Activated CD4-positive, alpha-beta T cell treated with anti-CD3 and anti-CD28 coated beads for 4 hours (primary cell): ENCODE measurements at regions not wholly inside any gene's neighbourhood (a gene's known extent, or its start where the extent isn't known, plus 50 kb on each side); places are given as distances from the start of the nearest gene placed in this dataset.

Experiments used
- DNase-seq, 2 donors: peaks; one replicate each; pipeline ENCODE4 v3.0.0-alpha.2; 2020

DNA sequence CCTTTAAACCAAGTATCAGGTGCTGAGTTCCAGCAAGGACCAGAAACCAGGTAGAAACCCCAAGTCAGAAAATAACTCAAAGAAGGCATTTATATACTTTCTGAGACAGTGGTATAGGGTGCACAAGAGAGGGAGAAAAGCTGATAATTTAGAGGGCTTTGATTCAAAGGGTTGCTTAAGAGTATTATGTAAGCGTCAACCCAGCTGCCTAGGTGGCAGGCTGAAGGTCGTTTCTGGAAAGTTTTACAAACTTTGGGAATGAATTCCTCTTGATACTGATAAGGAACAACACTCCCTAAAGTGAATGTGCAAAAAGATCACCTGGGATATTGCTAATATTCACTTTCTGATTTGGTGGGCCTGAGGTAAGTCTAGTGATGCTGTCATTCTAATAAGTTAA, 800.7 kb downstream of the MAFB start:
- no peak for DNase-seq

DNA sequence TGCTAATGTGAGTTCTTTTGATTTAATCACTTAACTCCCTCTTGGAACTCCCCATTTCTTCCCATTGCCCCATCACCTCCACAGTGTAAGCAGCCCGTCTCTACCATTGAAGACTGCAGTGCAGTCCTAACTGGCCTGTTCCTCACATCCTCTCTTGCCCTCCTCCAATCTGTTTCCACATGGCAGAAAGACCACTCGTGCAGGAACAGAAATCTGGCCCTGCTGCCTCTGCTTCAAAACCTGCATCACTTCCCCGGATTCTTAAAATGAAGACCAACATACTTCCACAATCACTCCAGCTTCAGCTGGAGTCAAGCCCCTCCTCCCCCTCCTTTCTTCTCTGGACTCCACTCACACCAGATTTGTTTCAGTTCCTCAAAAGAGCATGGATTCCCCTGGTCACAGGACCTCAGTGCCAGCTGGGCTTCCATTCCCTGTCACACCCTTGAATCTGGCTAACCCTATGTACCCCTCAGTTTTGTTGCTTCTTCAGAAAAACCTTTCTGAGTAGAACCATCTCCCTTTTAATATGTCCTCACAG, 802.3 kb downstream of the MAFB start:
- DNase-seq, result no peak

DNA sequence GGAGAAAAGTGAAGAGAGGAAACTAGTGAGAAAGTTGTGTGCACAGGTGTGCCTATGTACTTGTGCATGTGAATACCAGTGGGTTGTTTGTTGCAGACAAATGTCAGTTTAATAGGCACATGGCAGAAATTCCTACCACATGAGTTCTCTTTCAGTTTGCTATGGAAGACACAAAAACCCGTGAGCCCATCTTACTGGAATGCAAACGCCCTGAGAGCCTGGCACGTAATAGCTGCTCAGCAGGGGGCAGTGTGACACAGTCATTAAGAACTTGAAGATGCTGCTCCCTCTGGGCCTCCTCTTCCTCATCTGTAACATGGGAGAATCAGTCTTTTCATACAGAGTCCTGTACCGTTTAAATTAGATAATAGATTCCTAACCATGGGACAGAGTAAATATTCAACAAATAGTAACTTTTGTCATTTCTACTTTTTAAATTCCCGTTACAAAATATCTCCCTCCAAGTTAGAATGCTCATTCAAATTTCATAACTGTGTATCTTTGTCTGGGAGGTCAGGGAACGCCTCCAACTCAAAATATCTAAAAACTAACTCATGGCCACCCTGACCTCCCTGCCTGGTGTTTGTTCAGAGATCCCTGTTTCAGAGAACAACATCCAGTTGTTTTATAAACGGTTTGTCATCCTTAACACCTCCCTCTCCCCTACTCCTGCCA, 802.9 kb downstream of the MAFB start:
- DNase-seq, result no peak

DNA sequence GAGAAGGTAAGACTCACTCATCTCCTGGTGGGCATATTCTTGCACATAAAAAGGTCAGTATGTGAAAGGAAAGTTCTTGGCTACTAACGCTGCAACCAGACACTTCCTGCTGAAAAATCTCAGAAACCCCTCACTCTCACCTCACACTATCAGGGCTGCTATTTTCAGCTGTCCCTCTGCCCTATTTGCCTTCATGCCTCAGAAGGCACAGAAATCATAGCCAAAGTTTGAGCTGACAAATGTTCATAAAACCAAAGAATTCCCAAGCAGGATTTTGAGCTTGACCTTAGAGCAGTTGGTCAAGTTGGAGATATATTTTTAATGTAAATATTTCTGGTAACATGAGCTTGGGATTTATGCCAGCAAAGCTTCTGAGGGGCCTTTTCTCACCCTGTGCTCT, 806.2 kb downstream of the MAFB start:
- DNase-seq, result no peak

DNA sequence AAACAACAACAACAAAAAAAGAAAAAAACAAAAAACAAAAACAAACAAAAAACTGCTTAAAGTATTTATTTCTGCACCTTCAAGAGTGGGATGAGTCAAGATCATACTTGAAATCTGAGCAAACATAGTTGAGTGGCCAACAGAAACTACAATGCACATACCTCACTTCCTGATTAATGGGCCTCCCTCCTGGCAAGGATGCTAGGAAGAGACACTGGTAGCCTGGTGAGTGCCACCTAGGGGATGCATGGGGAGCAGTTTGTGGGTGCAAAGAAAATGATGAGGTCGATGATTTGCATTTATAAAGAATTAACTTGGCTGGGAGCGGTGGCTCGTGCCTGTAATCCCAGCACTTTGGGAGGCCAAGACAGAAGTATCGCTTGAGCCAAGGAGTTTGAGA, 808.1 kb downstream of the MAFB start:
- DNase-seq, result no peak

DNA sequence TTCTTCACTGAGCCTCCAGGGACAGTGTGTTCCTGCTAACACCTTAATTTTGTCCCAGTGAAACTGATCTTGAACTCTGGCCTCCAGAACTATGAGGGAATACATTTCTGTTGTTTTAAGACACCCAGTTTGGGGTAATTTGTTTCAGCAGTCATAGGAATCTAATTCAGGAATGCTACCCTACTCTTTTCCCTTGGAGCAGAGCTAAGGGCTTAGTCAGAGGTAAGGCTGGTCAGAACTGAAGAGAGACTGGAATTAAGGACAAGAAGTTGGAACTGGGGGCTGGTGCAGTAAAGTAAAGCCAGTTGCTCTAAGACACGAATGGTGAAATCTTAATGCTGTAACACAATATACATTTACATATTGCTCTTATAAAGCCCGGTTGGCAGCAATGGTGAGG, 809.7 kb downstream of the MAFB start:
- DNase-seq, result no peak

DNA sequence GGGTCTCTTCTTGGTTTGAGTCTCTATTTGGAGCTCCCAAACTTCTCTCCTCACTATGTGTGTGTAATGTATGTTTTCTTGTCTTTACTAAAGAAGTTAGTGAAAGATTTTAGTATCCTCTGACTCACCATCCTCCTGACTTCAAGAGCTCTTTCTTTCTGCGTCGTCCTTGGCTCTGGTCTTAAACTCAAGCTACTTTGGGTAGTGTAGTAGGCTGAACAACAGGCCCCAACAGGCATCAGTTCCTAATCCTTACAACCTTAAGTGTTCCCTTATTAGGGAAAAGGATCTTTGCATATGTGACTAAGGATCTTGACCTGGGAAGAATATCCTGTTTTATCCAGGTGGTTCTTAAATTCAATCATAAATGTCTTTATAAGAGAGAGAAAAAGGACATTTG, 810.2 kb downstream of the MAFB start:
- DNase-seq, result no peak

DNA sequence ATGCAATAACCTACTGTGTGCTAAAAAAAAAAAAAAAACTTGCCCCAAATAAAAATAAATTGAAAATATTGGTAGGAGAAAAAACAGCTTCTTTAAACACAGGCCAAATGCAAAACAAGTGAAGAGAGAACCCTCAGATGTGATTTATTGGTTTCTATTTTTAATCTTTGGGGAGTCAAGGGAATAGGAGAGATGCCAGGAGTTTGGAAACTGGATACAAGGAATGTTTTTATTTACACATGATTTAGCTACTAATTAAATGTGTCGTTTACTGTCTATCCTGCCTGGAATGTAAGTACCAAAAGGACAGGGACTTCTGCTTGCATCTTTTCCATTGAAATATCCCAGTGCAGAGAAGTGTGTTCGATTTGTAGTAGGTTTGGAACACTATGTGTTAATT, 810.7 kb downstream of the MAFB start:
- DNase-seq, result no peak

DNA sequence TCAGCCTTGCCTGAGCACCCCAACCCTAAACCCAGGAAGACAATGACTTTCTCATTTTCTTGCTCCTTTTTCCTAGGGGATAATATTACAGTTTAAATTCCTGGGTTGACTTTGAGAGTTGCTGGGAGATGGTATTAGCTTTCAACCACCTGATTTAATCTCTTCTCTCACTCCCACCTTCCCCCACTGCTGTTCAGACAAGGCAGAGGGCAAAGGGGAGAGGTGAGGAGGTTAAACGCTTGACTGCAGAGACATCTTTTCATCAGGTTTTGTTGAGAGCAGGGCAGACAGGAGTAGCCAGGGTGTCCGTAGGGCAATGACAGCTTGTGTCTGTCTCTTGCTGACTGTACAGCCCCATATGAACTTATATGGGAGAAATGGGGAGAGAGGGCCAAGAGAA, 811.2 kb downstream of the MAFB start:
- DNase-seq, result no peak

DNA sequence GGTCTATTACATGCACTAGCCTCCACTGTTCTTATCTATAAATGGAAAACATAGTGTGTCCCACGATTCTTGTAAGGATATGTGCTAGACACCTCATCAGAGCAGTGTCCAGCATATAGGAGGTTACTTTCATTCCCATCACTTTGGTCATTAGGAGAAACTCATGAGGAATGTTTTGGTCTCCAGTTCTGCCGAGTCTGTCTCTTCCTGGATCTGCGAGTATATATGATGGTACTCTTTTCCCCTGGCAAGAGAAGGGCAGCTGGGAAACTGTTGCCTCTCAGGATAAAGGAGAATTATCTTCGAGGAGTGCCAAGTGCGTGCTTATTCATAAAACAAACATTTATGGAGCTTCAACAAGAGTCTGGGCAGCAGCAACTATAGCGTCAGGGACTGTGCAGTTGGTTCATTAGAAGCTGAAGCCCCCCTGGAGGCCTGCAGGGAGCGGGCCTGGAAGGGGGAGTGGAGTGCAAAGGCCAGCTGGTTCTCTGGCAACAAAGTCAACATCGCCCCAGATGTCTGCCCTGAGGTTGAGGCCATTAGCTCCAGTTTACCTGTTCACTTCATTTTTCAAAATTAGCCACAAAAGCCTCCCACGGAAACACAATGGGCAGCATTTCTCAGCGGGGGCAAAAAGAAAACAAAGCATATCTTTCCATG, 811.9 kb downstream of the MAFB start:
- no peak for DNase-seq

DNA sequence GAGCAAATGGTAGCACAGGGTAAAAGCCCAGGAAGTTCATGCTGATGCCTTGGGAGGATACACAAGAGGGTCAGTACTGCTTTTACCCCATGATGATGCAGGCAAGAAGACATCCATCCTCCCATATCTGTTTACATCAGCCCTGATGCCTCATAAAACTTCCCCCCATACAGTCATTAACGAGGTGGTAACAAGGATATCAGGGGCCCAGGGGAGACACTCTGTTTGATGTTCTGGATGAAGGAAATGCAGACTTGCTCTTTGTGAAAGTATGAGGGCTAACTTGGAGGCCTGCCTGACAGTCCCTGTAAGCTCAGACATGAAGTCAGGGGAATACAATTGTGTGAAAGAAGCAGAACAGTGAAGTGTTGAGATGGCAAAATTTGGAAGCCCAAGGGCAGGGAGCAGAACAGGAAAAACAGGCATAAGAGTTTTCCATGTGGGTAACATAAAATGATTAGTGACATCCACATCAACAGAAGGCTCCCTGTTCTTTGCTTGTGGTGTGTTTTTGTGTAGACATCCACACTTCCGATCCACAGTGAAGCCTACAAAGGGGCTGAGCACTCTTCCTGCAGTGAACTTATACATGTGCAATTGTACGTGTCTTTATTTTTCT, 813.4 kb downstream of the MAFB start:
- DNase-seq, result no peak

DNA sequence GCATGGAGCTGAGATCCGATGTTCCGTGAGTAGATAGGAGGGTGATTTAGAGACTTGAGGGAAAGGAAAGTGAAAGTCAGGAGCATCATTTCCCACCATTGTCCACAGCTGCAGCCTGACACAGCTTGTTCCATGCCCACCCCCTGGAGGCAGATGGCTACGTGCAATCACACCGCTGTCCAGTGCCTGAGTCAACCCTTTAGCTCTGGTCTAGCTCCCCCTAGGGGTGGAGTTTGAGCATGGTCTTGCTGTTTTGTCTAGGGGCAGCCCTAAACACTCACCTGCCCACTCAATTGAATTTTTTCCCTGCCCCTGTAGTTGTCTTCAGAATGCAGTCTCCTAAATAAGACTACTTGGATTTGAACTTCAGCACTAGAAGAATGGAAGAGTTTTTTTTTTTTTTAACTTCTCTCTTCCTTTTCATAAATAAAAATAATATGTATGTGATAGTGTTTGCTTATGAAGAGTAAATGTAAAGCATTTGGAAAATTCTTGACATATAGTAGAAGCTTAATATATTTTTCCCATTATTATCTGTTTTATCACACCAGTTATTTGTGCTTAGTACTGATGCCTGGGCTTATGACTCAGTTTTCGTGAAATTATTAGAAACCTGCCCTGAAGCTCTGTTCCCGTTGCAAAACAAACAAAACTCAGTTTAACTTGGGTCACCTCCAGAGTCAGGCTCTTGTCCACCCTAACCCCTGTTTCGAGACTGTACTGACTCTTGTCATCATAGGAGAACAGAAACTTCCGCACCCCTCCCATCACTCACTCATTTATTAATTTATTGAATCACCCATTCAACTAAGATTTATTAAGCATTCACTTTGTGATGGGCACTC, 814.8 kb downstream of the MAFB start:
- DNase-seq, result no peak

DNA sequence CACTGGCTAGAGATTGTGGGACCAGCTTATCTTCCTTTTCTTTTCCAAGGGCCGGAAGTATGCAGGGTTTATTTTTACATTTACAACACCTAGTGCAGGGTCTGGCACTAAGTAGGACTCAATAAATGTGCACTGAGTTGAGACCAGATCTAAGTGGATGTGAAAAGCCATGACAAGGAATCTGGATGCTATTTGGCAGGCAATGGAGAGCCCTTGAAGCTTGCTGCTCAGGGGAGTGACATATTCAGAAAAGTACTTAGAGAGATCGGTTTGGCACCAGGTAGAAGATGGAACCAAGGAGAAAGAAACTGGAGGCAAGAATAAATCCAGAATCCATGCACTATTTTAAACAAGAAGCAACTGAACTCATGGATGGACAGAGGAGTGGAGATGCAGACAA, 815.8 kb downstream of the MAFB start:
- DNase-seq, result no peak

DNA sequence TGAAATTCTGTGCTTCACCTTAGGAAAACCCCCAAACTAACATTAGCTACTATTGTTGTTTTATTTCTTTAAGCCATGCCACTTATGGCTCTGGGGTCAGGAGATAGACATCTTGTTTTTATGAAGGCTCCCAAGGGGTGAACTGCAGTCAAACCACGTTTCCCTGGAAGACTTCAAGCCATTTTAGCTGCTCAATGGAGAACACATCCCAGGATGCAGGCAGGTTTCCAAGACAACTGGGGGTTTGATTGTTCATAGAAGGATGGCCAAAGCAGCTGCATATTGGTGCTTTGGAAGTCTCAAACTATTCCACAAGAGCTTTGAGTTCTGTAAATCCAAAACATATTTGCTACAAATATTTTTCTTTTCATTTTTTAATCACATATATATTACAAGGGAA, 818.0 kb downstream of the MAFB start:
- no peak for DNase-seq

DNA sequence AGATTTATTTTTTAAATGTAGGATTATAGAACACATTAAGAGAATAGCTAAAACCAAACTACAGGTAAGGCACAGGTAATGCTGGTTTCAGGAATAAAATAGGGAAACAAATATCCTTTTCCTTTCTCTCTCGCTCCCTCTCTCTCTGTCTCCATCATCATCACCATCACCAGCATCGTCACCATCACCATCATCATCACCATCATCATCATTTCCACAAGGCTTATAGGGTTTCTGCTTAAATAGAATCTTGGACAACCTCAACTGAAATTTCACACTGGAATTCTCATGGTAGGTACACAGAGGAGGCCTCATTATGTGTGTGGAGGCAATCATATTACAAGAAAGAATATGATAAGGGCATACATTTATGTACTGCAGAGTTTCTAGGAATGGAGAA, 823.6 kb downstream of the MAFB start:
- no peak for DNase-seq

DNA sequence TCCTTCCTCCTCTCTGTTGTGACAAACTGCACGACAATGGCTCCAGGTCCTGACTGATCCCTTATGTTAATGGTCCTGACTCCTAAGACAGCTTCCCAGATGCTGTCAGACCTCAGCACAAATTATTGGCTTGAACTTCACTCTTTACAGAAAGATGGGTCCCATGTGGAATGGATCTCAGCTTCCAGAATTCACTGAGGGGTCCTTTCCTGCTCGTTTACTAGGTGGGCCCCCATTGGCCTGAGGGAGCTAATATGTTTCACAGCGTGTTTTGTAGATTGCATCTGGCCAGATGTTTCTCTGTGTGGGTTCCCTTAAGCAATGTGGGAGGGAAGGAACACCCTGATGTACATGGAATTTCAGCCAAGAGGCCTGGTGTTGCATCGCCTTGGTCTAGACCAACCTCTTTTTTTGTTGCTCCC, 826.6 kb downstream of the MAFB start:
- DNase-seq, result no peak

DNA sequence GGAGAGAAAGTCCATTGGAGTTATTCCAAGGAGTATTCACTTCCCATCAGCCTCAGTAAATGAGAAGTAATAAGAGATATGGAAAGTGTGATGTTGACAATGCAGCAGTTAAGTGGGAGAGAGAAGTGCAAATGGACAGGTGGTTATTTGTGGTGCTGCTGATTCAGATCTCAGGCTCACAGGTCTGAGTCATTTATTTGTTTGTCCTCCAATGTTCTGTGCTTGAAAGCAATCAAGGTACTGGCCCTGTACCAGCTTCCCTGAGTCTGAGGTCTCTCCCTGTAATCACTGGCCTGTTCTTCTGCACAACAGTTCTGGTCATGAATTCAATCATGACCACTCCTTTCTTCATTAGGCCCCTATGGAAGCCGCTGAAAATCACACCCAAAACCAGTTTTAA, 827.7 kb downstream of the MAFB start:
- DNase-seq, result no peak

DNA sequence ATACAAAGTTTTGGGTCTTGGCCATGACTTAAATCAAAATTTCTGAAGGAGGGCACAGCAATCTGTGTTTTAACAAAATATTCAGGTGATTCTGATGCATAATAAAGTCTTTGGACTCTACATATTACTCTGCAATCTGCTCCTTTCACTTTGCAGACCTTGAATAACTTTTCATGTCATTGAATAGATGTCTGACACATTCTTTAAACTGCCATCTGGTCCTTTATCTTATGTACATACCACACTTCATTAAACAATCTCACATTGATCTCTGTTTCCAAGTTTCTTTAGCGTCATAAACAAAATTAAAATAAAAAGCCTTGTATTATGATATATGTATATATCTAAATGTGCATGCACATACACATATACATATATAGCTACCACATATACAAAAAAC, 831.2 kb downstream of the MAFB start:
- DNase-seq, result no peak

DNA sequence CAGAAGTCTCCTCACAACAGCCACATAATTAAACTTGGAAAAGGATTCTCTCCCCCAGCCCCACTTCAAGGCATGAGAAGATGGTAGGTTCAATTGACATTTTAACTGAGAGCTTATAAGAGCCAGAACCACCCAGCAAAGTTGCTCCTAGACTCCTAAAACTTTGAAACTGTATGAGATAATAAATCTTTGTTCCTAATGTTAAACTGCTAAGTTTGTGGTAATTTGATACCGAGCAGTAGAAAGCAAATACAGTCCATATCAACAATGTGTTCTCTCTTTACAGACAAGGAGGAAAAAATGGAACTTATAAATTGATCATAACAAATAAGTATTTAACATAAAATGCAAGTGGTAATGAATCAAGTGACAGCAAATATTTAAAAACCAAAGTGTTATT, 831.8 kb downstream of the MAFB start:
- no peak for DNase-seq

DNA sequence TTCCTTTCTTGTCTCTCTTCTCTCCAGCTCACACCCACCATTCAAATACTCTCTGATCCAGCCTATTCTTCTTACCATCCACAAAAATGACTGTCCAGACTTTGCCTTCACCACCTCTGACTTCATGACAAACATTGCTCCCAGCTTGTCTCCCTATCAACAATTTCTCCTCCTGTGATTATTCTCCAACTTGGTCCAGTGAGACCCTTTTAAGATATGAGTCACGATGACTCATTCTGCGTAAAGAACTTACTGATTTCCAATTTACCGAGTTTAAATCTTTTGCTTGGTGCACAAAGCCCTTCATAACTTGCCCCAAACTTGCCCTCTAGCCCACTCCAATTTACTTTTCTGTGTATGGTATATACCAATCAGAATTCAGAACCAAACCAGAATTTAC, 833.2 kb downstream of the MAFB start:
- DNase-seq, result no peak

DNA sequence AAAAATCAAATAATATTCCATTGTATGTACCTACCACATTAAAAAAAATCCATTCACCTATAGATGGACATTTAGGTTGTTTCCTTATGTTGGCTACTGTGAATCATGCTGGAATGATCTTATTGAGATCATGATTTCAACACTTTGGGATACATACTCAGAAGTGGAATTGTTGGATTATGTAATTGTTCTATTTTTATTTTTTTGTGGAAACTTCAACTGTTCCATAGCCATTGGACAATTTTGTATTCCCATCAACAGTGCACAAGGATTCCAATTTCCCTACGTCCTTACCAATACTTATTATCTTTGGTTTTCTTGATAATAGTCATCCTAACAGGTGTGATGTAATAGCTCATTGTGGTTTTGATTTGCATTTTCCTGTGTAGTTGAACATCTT, 834.0 kb downstream of the MAFB start:
- DNase-seq, result no peak

DNA sequence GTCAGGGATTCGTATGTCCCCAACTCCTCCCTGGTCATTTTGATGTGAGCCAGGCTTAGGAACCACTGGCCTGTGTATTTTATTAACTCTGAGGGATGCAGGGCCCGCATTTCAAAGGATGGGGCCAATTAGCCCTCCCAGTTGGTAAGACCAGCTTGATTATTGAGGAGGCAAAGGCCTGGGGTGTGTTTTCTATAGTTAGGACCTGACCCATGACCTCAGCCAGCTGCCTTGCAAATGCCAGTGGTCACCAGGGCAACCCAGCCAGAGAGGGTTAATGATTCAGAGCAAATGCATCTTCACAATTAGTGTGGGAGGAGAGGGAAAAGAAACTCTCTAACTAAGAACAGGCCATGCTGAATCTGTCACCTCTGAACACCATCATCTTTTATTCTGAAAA, 835.4 kb downstream of the MAFB start:
- DNase-seq, result no peak

DNA sequence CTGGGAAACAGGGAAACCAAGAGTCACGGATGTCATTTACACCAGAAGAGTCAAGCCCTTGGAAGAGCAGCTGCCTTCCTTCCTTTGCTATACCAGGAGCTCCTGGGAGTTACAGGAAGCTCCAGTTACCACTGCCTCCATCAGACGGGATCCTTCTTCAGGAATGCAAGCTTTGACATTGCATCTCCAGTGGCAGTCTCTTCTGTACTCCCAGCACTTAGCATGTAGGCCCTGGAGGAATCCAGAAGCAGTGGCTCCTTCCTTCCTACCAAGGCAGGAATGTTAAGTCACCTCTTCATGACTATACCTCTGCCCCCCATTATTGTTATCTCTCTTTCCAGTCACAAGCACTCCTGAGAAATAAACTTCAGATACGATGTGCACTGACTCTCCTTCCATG, 836.0 kb downstream of the MAFB start:
- DNase-seq, result no peak

DNA sequence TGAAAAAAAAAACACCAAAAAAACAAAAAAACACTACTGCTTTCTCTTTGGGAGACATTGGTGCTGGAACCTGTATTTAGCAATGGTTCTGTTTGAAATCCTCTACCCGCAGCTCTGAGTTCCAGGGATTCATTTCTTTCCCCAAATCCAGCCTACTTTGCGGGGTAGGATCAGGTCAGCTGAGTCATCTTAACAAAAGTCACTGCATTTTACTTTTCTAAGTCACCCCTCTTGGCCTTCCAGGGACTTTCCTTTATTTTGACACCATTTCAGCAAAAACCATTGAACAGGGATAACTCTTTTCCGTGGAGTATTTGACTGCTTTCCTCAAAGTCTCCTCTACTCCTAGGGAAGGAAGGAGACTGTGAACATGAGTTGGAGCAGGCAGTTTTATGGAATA, 837.6 kb downstream of the MAFB start:
- DNase-seq, result no peak
